ENCODE measurements at regions not wholly inside any gene's neighbourhood (a gene's known extent, or its start where the extent isn't known, plus 50 kb on each side); places are given as distances from the start of the nearest gene placed in this dataset.
"Not testable (repeated sequence)": the region's sequence is repeated elsewhere in the genome, so short reads cannot be mapped to it uniquely, and the experiment has no call there.

- DNase-seq (no peak), ATAC-seq (ENCODE audit: poor library complexity) (no peak)
- intact Hi-C loops (cut with DNase I) = no loop called here
These were observed 146.2 kb downstream of the SEM1 start for GRCh38 chr7:96563409-96563808.

GRCh38 chr7:96562966-96563365 lies 146.7 kb downstream of the SEM1 start:
- no peak for DNase-seq
- no peak for ATAC-seq (ENCODE audit: poor library complexity)
- intact Hi-C loops (cut with DNase I) = no loop called here

- no peak for DNase-seq
- intact Hi-C loops (cut with DNase I) = no loop called here
- ATAC-seq (ENCODE audit: poor library complexity) = no peak
These were observed 147.2 kb downstream of the SEM1 start for GRCh38 chr7:96562458-96562857.

- DNase-seq = no peak
- intact Hi-C loops (cut with DNase I) = no loop called here
- no peak for ATAC-seq (ENCODE audit: poor library complexity)
These were observed 147.8 kb downstream of the SEM1 start for GRCh38 chr7:96561892-96562291.

- intact Hi-C loops (cut with DNase I) = no loop called here
- ATAC-seq (ENCODE audit: poor library complexity) (no peak), DNase-seq (no peak)
These were observed 151.1 kb downstream of the SEM1 start for GRCh38 chr7:96558530-96558929.

- ATAC-seq (ENCODE audit: poor library complexity) (no peak), DNase-seq (no peak)
- intact Hi-C loops (cut with DNase I) = no loop called here
These were observed 151.6 kb downstream of the SEM1 start for GRCh38 chr7:96558093-96558492.

- intact Hi-C loops (cut with DNase I); ATAC-seq (ENCODE audit: poor library complexity); DNase-seq: not testable (repeated sequence)
These were observed 152.0 kb downstream of the SEM1 start for GRCh38 chr7:96557598-96557997.

GRCh38 chr7:96548664-96549063 lies 161.0 kb downstream of the SEM1 start:
- no peak for DNase-seq
- intact Hi-C loops (cut with DNase I) = no loop called here
- ATAC-seq (ENCODE audit: poor library complexity) = no peak

- no peak for DNase-seq
- no peak for ATAC-seq (ENCODE audit: poor library complexity)
- intact Hi-C loops (cut with DNase I) = no loop called here
These were observed 162.3 kb downstream of the SEM1 start for GRCh38 chr7:96547371-96547811.

GRCh38 chr7:96546426-96546825 lies 163.2 kb downstream of the SEM1 start:
- no peak for DNase-seq

GRCh38 chr7:96539471-96539870 lies 170.2 kb downstream of the SEM1 start:
- DNase-seq = no peak
- intact Hi-C loops (cut with DNase I) = no loop called here

More at GRCh38 chr7:96546426-96546825, 163.2 kb downstream of the SEM1 start:
- intact Hi-C loops (cut with DNase I) = no loop called here
- no peak for ATAC-seq (ENCODE audit: poor library complexity)

GRCh38 chr7:96538632-96539031 lies 171.0 kb downstream of the SEM1 start:
- DNase-seq = no peak
- intact Hi-C loops (cut with DNase I) = no loop called here

More at GRCh38 chr7:96539471-96539870, 170.2 kb downstream of the SEM1 start:
- no peak for ATAC-seq (ENCODE audit: poor library complexity)

GRCh38 chr7:96534221-96534620 lies 175.4 kb downstream of the SEM1 start:
- intact Hi-C loops (cut with DNase I) = no loop called here
- ATAC-seq (ENCODE audit: poor library complexity) = no peak
- DNase-seq = no peak

More at GRCh38 chr7:96538632-96539031, 171.0 kb downstream of the SEM1 start:
- ATAC-seq (ENCODE audit: poor library complexity) = no peak

GRCh38 chr7:96532428-96532935 lies 177.2 kb downstream of the SEM1 start:
- intact Hi-C loops (cut with DNase I) = no loop called here
- DNase-seq (no peak), ATAC-seq (ENCODE audit: poor library complexity) (no peak)

- DNase-seq (no peak), ATAC-seq (ENCODE audit: poor library complexity) (no peak)
- intact Hi-C loops (cut with DNase I) = no loop called here
These were observed 178.3 kb downstream of the SEM1 start for GRCh38 chr7:96531331-96531730.

- intact Hi-C loops (cut with DNase I) = no loop called here
- ATAC-seq (ENCODE audit: poor library complexity) (no peak), DNase-seq (no peak)
These were observed 178.9 kb downstream of the SEM1 start for GRCh38 chr7:96530786-96531185.

GRCh38 chr7:96527133-96527827 lies 182.4 kb downstream of the SEM1 start:
- no peak for DNase-seq
- intact Hi-C loops (cut with DNase I) = no loop called here
- no peak for ATAC-seq (ENCODE audit: poor library complexity)

- DNase-seq (no peak), ATAC-seq (ENCODE audit: poor library complexity) (no peak)
- intact Hi-C loops (cut with DNase I) = no loop called here
These were observed 183.2 kb downstream of the SEM1 start for GRCh38 chr7:96526496-96526895.

GRCh38 chr7:96521068-96521894 lies 188.4 kb downstream of the SEM1 start:
- ATAC-seq (ENCODE audit: poor library complexity) (no peak), DNase-seq (no peak)
- intact Hi-C loops (cut with DNase I) = no loop called here

GRCh38 chr7:96508371-96508770 lies 186.5 kb upstream of the SLC25A13 start:
- peak; percentile 12 for ATAC-seq (ENCODE audit: poor library complexity)

More at GRCh38 chr7:96508371-96508770, 186.5 kb upstream of the SLC25A13 start:
- DNase-seq = no peak
- intact Hi-C loops (cut with DNase I) = no loop called here
